HCEC 1CT (cell line): ENCODE measurements at regions not wholly inside any gene's neighbourhood (a gene's known extent, or its start where the extent isn't known, plus 50 kb on each side); places are given as distances from the start of the nearest gene placed in this dataset.
A peak's percentile ranks its signal among the peaks of the same experiment; 100 is the strongest.
"Not testable (repeated sequence)": the region's sequence is repeated elsewhere in the genome, so short reads cannot be mapped to it uniquely, and the experiment has no call there.

Experiments used
- DNase-seq: peaks from one replicate; pipeline ENCODE4 v3.0.0-alpha.2; 2017

DNA sequence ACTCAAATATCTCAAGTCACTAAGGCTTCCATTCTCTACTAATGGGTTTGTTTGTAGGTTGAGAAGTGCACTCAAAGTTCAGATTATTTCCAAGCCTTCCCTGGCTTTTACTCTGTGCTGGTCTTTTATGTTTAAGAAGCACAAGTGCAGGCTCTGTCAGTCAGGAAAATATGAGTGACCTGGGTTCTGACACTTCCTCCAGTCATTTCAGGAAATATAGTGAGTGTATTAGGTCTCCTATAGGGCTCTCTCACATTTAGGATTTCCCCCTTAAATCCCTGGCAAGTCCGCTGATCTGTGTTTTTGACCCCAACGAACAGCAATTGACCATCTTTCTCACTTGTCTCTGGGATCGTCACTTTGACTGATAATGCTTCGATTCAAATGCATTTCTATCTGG is 210.2 kb downstream of the ARPP21 start:
- no peak for DNase-seq

DNA sequence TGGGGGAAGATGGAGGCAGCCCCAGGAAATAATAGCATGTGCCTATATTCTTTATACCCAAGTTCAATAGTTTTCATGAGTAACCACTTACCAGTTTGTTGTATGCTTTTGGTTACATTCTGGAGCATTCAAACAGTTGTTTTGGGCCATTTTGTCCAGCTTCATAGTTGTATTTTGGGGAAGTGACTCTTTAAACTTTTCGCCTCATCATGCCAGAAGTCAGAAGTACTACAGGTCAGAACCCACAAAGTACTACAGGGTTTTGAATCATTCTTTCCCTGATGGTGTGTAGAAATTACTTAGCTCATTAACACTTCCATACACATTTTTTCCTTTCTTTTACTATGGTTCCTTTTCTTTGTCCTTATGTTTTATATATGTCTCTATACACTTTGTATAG is 210.6 kb downstream of the ARPP21 start:
- no peak for DNase-seq

DNA sequence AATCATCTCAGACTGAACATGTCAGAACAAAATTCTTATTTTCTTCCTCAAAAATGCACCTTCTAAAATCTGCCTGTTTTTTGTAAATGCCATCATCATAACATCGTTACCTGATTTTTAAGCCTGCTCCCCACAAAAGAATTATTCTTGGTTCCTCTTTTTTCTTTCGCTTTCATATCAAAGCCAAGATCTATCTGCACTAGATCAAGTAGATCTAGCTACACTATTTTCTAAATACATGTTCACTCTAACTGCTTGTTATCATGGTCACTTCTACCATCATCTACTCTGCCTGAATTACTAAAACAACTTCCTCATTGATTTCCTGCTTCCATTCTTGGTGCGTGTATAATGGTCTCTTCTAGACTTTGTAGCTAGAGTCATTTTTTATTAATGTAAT is 217.7 kb downstream of the ARPP21 start:
- DNase-seq: no peak

DNA sequence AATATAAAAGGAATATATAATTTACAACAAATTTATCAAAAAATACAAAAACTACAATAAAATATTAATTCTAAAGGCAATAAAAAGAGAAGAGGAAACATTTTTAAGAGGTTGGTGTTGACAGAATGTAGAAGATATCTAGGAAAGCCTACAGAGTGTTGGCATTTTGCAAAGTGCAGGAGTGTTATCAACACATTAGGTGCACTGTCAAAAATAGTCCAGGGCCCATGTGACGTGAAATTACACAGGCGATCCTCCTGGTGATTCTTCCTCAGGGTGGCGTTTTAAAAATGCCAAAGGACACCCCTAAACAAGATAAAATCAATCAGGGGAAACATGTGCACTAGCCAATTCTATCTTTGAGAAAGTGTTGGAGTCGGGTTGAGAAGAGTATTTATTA is 222.7 kb downstream of the ARPP21 start:
- DNase-seq: no peak

DNA sequence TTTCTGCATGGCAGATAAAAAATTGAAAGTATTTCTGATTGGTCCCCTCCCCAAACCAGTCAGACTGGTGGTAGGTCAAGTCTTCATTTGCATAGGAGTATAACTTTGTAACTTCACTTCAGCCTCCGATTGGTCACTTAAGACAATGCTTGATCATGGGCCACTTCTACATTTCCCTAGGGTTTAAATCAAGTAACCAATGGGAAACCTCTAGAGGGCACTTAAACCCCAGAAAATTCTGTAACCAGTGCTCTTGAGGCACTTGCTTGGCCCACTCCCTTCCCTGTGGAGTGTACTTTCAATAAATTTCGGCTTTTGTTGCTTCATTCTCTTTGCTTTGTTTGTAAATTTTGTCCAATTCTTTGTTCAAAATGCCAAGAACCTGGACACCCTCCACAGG is 225.5 kb downstream of the ARPP21 start:
- DNase-seq: no peak

DNA sequence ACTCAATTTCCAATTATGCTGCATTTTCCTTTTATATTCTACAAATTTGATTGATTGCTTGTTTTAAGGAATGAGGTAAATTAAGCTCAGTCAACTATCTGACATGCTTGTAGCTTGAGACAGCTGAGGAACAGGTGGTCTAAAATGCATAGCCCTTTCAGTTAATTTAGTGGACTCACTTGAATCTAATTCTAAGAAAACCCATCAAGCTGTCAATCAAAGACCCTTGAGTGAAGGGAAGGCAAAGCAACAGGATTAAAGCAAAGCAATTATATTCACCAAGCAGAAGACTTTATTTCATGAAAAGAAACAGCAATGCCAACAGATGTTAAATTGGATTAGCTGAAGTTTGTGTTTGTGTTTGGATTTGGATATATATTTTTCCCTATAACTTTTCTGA is 228.5 kb downstream of the ARPP21 start:
- DNase-seq: no peak

DNA sequence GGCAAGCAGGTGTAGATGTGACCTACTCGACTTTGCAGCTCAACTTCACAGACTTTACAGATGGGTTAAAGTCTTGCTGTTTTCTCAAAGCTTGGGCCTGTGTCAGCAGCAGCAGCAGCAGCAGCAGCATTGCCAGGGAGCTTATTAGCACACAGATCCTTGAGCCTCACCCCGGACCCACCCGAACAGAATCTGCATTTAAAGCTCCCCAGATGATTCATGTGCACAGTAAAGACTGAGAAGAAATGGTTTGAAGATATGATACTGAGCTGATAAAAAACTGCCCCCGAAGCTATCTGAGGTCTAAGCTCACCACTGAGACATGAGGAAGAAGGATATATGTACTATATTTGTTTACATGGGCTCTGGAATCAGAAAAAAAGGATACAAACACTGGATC is 231.7 kb downstream of the ARPP21 start:
- no peak for DNase-seq

DNA sequence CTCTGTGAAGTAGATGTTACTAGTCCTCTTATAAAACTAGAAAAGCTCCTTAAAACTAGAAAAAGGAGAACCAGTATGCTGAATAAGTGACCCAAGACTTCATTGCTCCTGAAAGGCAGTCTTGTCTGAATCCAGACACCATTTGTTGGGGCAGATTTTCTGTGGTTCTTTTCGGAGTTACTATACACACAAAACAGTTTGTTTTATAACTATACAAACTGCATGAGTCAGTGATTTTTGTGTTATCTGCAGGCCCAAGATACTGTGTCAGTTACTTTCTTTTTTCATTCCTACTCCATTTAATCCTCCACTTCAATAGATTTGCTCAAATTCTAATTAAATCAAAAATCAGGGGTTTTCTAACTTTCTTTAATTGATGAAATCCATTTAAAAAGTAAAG is 244.6 kb downstream of the ARPP21 start:
- DNase-seq: no peak

DNA sequence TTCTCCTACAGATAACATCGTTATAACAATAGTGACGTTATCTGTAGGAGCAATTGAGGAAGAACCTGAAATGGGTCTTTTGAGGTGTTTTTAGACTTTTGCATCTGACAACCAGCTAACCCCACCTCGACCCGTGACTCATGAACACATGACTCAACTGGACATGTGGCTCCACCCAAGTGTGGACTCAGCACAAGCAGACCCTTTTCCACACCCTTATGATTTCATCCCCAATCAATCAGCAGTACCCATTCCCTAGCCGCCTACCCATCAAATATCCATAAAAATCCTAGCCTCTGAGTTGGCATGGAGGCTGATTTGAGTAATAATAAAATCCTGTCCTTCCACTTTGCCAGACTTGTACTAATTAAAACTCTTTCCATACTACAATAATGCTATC is 255.4 kb downstream of the ARPP21 start:
- DNase-seq: no peak

DNA sequence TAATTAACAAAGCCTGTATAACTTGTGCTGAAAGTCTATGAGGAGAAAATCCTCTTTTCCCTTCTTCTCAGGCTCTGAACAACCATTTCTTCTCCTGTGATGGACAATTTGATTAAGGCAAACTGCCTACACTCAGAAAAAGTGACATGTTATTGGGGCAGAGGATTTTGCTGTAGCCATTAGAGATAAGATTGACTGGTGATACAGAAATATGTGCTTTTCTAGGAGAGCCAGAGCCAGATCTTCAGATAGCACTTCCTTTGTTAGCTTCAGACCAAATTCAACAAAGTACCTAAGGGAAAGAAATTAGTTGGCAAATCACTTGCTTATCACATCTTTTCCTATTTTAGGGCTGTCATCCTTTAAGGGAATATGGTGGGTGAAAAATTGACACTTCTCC is 259.9 kb downstream of the ARPP21 start:
- DNase-seq: no peak

DNA sequence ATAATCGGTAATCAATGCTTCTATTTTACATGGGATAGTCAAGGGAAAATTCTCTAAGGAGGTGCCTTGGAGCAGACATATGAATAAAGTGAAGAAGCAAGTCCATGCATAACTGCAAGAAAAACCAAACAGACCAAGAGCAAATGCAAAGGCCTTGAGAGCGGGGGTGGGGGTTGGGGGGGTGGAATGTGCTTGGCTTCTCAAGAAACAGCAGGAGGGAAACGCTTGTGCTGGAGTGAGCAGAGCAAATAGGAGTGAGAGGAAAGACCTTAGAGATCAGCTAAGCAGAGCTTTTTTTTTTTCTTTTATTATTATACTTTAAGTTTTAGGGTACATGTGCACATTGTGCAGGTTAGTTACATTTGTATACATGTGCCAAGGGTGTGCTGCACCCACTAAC is 260.8 kb downstream of the ARPP21 start:
- no peak for DNase-seq

DNA sequence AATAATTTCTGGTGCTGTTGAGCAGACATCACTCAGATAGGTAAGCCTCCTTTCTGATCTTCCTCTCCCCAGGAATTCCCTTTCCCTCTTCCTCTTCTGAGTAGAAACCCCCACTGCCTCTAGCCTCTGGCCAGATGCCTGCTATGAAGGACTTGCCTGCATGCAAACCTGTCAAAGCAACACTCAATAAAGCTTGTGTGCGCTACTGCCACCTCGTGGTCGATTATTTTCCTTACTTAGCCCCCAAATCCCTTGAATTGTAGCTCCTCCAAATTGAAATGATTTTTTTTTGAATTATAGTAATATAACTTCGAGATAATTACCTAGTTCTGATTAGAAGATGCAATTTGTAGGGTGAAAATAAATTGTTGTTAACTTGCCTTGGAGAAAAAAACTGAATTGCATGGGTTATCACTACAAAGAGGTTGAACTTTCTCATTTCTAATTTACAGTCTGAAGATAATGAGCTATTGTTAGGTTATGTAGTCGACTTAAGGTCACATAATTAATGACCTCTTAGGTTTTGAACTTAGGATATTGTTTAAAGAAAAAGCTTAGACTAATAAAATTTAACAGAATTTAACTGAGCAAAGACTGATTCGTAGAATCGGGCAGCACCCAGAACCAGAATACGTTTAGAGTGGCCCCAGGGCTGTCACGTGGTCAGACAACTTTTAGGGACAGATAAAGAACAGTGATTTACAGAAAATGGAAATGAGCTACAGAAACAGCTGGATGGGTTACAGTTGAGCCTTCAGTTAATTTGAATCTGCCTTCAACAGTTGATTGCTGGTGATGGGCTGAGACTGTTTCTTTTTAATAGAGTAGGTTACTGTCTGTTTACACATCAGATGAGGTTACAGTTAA is 269.3 kb downstream of the ARPP21 start:
- DNase-seq: peak; percentile 18

DNA sequence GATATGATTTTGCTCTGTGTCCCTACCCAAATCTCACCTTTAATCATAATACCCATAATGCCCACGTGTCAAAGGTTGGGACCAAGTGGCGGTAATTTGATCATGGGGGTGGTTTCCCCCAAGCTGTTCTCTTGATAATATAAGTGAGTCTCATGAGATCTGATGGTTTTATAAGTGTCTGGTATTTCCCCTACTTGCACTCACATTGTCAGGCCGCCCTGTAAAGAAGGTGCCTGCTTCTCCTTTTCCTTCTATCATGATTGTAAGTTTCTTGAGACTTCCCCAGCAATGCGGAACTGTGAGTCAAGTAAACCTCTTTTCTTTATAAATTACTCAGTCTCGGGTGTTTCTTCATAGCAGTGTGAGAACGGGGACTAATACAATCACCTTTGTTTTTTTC is 279.8 kb downstream of the ARPP21 start:
- DNase-seq: no peak

DNA sequence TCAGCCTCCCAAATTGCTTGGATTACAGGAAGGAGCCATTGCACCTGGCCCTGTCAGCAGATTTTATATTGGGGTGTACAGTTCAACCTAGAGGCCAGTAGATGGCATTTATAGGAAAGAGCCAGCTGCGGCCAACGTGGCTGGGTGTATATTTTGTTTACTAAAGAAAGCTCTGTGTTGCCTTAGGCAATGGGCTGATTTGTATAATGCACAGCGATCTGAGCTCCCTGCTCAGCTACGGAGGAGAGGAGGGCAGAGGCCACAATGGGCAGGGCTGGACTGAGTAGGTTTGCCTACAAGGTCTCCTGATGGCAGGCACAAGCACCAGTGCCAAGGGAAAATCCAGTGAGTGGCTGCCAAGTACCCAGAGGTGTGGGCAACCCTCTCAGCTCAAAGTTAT is 282.4 kb downstream of the ARPP21 start:
- no peak for DNase-seq

DNA sequence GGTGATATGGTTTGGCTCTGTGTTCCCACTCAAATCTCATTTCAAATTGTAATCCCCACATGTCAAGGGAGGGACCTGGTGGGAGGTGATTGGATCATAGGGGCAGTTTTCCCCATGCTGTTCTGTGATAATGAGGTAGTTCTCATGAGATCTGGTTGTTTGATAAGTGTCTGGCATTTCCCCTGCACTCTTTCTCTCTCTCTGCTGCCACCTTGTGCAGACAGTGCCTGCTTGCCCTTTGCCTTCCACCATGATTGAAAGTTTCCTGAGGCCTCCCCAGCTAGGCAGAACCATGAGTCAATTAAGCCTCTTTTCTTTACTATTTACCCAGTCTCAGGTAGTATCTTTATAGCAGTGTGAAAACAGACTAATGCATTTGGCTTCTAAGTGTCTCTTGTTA is 284.7 kb downstream of the ARPP21 start:
- not testable (repeated sequence) for DNase-seq

DNA sequence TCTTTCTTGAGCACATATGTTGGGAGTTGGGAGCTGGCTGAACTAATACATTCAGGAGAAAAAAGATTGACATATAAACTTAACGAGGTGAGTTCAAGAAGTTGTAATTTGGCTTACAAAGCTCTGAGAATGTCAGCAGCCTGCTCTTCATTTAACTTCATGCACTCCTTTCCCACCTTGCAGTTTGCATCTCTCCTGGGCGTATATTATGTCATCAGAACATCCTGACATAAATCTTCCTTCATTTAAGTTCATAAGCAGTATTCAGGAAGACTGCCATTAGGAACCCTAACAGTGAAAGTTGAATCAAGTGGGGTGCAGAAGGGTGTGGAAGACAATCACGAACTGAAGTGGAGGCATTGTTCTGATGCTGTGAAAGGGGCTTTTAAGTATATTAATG is 288.1 kb downstream of the ARPP21 start:
- DNase-seq: no peak

DNA sequence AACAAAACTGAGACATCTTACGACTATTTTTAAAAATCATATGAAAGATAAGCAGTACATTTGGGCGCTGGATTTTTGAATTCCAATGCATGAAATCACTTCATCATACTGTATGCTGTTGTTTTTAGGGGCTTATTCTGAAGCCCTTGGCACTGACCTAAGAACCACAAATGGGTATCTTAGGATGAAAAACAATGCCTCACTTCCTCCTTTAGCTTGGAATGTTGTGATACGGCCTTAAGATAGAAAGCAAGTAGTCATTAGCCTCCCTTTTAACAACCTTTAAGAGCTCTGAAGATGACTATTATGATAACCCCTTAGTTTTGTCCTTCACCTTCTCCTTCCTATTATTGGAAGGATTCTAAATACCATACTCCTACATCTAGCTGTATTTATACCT is 289.8 kb downstream of the ARPP21 start:
- peak; percentile 32 for DNase-seq

DNA sequence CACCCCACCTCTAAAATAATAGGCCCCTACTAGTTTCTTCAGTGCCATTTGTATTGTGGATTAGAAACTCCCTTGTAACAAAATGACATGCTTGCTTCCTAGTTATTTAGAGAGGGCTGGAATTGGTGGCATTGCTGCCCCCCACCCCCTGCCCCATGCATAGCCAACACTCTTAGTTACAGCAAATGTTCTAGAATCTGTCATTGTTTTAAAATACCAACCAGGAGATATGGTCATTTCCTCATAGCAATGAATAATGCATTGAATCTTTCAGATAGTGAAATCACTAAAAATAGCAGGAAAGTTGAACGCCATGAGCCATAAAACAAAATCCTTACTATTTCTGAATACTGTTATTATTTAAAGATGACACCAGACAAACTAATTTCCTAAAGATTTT is 292.5 kb downstream of the ARPP21 start:
- no peak for DNase-seq

DNA sequence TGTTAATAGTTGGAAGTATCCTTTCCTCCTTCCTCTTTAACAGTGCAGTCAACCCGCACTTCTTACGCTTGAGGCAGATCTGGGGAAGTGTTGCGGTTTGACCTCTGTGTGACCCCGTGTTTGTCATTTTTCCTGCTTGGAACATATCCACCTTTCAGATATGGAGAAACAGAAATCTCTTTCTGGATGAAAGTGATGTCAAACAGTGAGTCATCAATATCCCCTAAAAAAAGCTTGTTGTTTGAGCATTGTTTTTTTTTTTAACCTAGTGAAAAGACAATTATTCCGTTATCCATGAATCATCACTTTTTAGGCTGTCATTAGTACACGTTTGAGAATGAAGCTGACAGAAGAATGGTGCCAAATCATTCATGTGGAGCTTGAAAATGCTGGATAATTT is 293.7 kb downstream of the ARPP21 start:
- DNase-seq: peak; percentile 61

DNA sequence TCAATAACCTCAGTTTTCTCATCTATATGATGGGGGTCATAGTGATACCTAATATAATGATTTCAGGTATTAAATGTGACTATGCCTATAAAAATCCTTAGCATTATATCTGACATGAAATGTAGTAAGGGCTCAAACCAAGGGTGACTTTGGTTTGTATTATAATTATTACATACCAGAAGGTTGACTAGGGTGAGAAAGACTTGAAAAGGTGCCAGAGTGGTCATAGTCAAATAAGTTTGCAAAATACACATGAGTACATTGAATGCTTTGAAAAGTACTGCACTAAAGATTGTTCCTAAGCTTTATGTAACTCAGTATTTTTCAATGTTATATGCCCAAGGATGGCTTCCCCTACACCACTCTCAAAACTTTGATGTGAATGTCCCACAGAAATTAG is 297.2 kb downstream of the ARPP21 start:
- peak; percentile 32 for DNase-seq

DNA sequence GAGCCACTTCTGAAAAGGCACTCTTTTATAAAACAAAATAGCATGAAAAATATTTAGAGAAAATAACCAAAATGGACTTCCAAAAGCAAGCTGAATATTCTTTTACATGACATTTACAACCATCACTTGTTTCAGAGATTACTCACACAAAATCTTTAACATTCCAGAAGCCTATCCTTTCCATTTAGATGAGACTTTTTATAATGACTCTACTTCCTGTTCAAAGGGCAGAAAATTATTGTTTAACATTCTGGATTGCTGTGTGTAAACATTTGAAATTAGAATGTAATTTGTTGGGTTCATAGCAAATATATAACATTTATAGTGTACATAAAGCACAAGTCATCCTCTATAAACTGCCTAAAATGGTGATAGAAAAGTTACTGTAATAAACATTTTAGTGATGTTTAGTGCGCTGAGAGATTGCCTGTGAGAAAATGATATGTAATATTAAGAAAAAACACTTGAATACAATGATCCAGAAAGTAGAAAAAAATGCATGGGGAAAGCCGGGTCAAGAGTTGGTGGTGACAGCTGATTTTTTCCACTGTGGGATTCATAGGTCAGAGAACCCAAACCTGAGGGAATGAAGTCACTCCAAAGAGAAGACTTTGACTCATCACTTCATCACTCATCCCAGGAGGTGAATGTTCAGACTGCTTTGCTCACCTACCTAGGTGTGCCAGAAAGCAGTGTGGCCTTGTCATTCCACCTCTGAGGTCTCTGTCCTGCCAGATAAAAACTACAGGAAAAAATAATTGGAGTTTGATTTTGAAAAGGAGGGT is 305.8 kb downstream of the ARPP21 start:
- peak; percentile 20 for DNase-seq

DNA sequence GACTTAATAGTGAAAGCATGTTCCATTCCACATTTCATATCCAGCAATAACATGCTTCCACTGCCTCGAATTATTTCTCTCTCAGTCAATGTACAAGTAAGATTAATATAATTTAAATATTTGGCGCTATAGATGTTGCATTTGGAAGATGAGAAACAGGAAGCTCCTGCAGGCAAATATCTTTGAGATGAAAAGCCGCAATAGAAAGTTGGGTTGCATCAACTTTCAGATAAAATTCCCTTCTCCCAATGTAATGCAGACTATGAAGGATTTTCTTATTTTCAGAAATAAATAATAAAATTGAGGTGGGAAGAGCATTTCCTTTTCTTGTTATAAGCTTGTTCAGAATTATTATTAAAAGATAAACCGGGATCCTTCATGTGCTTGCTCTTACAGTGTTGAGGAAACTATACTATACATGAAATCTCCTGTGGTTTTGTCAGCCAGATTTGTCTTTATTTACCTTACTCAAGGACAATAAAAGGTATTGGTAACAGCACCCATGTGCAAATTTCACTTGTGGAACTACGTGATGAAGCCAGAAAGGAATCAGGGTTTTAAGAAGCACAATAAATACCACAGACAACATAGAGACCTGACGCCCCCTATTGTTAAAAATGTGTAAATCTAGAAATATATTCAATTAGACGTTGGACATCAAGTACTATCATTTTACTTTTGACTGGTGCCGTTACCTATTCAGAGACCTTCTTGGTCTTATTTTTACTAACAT is 307.0 kb downstream of the ARPP21 start:
- peak; percentile 6 for DNase-seq

DNA sequence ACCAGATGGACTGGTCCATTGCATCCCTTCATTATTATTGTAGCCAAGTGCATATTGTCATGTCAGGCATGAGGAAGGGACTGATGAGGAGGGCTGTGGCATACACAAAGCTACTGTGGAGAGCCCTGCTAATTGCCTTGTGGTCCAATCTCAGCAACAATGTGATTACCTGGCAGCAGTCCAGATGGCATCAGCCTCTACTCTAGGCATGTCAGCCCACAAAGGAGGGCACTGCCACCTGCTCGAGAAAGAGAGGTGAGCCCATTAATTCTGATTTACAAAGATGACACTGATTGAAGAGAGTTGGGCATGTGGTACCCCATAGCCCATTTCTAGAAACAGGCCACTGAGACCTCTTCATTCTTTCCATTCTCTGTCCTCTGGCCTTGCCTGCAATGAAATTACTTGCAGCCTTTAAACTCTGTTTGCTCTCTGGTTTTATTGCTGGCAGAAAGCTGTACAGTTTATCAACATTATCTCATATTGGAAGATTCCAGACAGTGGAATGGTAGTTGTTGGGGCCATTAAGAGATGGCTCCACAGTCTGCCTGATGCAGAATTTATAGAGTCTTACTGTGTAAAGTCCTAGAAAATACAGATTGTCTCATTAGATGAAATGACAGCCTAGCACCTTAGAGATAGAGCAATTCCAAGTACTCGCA is 307.7 kb downstream of the ARPP21 start:
- no peak for DNase-seq
